ENCODE measurements at regions not wholly inside any gene's neighbourhood (a gene's known extent, or its start where the extent isn't known, plus 50 kb on each side); places are given as distances from the start of the nearest gene placed in this dataset.

- TF ChIP-seq PRDM15 (CRISPR knock-in tag; IDR thresholded peaks at IDR 0.05) (no peak), IRF4 (IDR thresholded peaks at IDR 0.05; ENCODE audit: low read depth, low read length) (no peak), TCF3 (IDR thresholded peaks at IDR 0.05; ENCODE audit: borderline replicate concordance, insufficient read depth, low read depth, low read length) (no peak), YBX1 (IDR thresholded peaks at IDR 0.05) (no peak), CBX5 (IDR thresholded peaks at IDR 0.05; ENCODE audit: low read depth) (no peak)
These were observed 226.5 kb downstream of the PPP4R3C start (continued) for GRCh38 chrX:27236681-27237080.

GRCh38 chrX:27229721-27230120 is 233.4 kb downstream of the PPP4R3C start:
- ChIA-PET RAD21 (ENCODE audit: unreplicated experiment) (no interaction called here), CTCF (interaction anchor here (1.1 kb wide), 1 partner anchor 43 kb away, joined by 3 read pairs; no protein-coding TSS in a partner anchor), SMC1A (ENCODE audit: uncharacterized antibody, unreplicated experiment) (no interaction called here), POLR2A (no interaction called here)
- ATAC-seq (no peak), DNase-seq (ENCODE audit: low read depth, low spot score) (no peak), FAIRE-seq (no peak)
- Histone ChIP-seq H3K4me1 (ENCODE audit: control insufficient read depth, insufficient read depth, low read length) (no peaks in the 10 kb centered on the region), H4K20me1 (ENCODE audit: control insufficient read depth, insufficient read depth) (no peaks in the 10 kb centered on the region), H3K79me2 (ENCODE audit: control insufficient read depth, insufficient read depth, low read length) (no peaks in the 10 kb centered on the region), H3K4me3 (no peak overlapping the region), H3K4me2 (ENCODE audit: control insufficient read depth, insufficient read depth) (no peak overlapping the region), H2AFZ (ENCODE audit: control insufficient read depth, low read depth, low read length) (no peak overlapping the region), H3K36me3 (ENCODE audit: control insufficient read depth in 2 of 2, insufficient read depth in 2 of 2, low read length in 1 of 2) (no peaks in the 10 kb centered on the region), H3K27ac (ENCODE audit: control insufficient read depth, insufficient read depth) (no peak overlapping the region), H3K9me3 (replicated peaks; ENCODE audit: control insufficient read depth, insufficient read depth, low read length) (no peaks in the 10 kb centered on the region), H3K9ac (ENCODE audit: control insufficient read depth, insufficient read depth, low read length) (no peak overlapping the region), H3K27me3 (replicated peaks in 1 of 2; ENCODE audit: control insufficient read depth in 2 of 2, insufficient read depth in 2 of 2, low read length in 1 of 2) (no peaks in the 10 kb centered on the region)
- TF ChIP-seq SUZ12 (IDR thresholded peaks at IDR 0.05; ENCODE audit: unreplicated experiment), result no peak
- no peak for TF ChIP-seq RUNX3 (IDR thresholded peaks at IDR 0.05; ENCODE audit: low read length)
- TF ChIP-seq MTA2 (IDR thresholded peaks at IDR 0.05; ENCODE audit: low read depth), result no peak
- TF ChIP-seq ASH2L (IDR thresholded peaks at IDR 0.05; ENCODE audit: borderline replicate concordance, low read depth), result no peak
- no peak for TF ChIP-seq WRNIP1 (IDR thresholded peaks at IDR 0.05; ENCODE audit: borderline replicate concordance, low read depth, low read length)
- no peak for TF ChIP-seq SP1 (IDR thresholded peaks at IDR 0.05; ENCODE audit: low read depth, low read length)
- TF ChIP-seq TARDBP (IDR thresholded peaks at IDR 0.05; ENCODE audit: borderline replicate concordance), result no peak
- TF ChIP-seq SMC3 (IDR thresholded peaks at IDR 0.05; ENCODE audit: borderline replicate concordance, low read length), result no peak
- no peak for TF ChIP-seq ZSCAN29 (IDR thresholded peaks at IDR 0.05)
- TF ChIP-seq CREM (IDR thresholded peaks at IDR 0.05; ENCODE audit: low read depth), result no peak
- no peak for TF ChIP-seq IKZF1 (conservative IDR thresholded peaks at IDR 0.05)
- TF ChIP-seq RELA (IDR thresholded peaks at IDR 0.05; ENCODE audit: borderline replicate concordance, partially characterized antibody), result no peak
- TF ChIP-seq TAF1 (IDR thresholded peaks at IDR 0.05; ENCODE audit: borderline replicate concordance, low read depth, low read length), result no peak
- no peak for TF ChIP-seq NR2C1 (IDR thresholded peaks at IDR 0.05)
- no peak for TF ChIP-seq KLF5 (IDR thresholded peaks at IDR 0.05; ENCODE audit: partially characterized antibody)
- WGBS (ENCODE audit: insufficient coverage, insufficient replicate concordance, low lambda C conversion rate, missing lambda C conversion rate), result 33% methylated on average over 2 of the region's 2 CpGs
- BruUV-seq (replicated peaks), result no TSS peak
- in situ Hi-C loops (cut with MboI), result no loop called here
- intact Hi-C loops (cut with micrococcal nuclease; ENCODE audit: unreplicated experiment), result no loop called here

Data from GM12878 (cell line).